Lower lobe of right lung (tissue), 2 donors: ENCODE measurements at regions not wholly inside any gene's neighbourhood (a gene's known extent, or its start where the extent isn't known, plus 50 kb on each side); places are given as distances from the start of the nearest gene placed in this dataset.
A peak's percentile ranks its signal among the peaks of the same experiment; 100 is the strongest.
"Not testable (repeated sequence)": the region's sequence is repeated elsewhere in the genome, so short reads cannot be mapped to it uniquely, and the experiment has no call there.

ENCODE experiments used
- ATAC-seq, 2 donors: fragments of 200-7000 bp; cut with Tn5 transposase; one replicate each; pipeline ENCODE4 v1.9.1; 2020 to 2022; ENCODE audit warnings: mild to moderate bottlenecking in 2 of 2, moderate library complexity in 2 of 2
- DNase-seq: peaks from one replicate; pipeline ENCODE4 v3.0.0-alpha.2; 2020
- H3K27ac ChIP-seq: fragments of 200-600 bp; one replicate; pipeline ENCODE4 v1.8.0; 2022
- H3K27me3 ChIP-seq: fragments of 200-600 bp; one replicate; pipeline ENCODE4 v1.8.0; 2022; ENCODE audit warnings: low read depth
- H3K36me3 ChIP-seq: fragments of 200-600 bp; one replicate; pipeline ENCODE4 v1.8.0; 2022; ENCODE audit warnings: mild to moderate bottlenecking
- H3K4me1 ChIP-seq: fragments of 200-600 bp; one replicate; pipeline ENCODE4 v1.8.0; 2022
- H3K4me3 ChIP-seq: fragments of 200-600 bp; one replicate; pipeline ENCODE4 v1.8.0; 2022; ENCODE audit warnings: mild to moderate bottlenecking
- H3K9me3 ChIP-seq: fragments of 200-600 bp; one replicate; pipeline ENCODE4 v1.8.0; 2022
- intact Hi-C: fragments of 100-400 bp; cut with DNase I; formaldehyde crosslinking; loops from one replicate; pipeline ENCODE4 v1.11.0; 2022
- donor health status: DM: no; HTN: yes; CAD: no; lungs with severe emphysema.

- H3K4me3 ChIP-seq, H3K9me3 ChIP-seq, H3K27ac ChIP-seq, H3K4me1 ChIP-seq, intact Hi-C loops, H3K36me3 ChIP-seq, H3K27me3 ChIP-seq, DNase-seq: not testable (repeated sequence)
- peak in 1 of 2 donors; percentile 23 for ATAC-seq
Measured at GRCh38 chr7:73156510-73157168, 70.8 kb upstream of the SPDYE9 start.

GRCh38 chr7:73154586-73155038, 68.8 kb upstream of the SPDYE9 start:
- H3K36me3 ChIP-seq, H3K9me3 ChIP-seq, intact Hi-C loops, H3K27ac ChIP-seq, H3K27me3 ChIP-seq, H3K4me1 ChIP-seq: not testable (repeated sequence)
- DNase-seq (peak; percentile 90), ATAC-seq (peak; percentile 96 to 97)
- peak overlapping the region; percentile 52 for H3K4me3 ChIP-seq

DNA sequence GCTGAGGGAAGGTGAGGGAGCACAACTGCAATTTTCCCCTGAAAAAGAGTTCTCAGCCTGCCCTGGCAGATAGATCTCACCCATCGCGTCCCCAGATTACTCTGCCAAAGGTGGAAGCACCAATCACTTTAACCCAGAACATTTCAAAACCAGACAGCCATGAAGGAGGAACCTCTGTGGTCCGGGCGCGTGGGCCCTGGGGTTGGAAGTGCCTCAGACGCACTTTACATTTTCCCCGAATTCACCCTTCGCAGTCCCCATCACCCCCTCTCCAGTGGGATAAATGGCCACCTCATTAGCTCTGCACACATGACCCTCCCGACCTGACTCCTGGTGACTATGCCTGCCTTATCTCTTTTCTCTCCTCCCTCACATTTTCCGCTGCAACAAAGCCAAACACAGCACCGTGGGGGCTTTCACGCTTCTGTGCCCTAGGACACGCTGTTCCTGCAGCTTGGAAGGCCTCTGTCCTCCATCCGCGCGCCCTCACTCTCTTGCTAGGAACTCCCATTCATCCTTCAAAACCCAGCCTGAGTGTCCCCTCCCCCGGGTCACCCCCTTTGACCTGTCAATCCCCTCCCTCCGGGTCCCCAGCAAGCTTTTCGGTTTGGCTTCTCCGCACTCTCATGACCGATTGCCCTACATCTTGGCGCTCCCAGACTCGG, 68.2 kb upstream of the SPDYE9 start:
- H3K27ac ChIP-seq, H3K9me3 ChIP-seq, H3K36me3 ChIP-seq, intact Hi-C loops, H3K4me1 ChIP-seq, H3K27me3 ChIP-seq, H3K4me3 ChIP-seq: not testable (repeated sequence)
- ATAC-seq (peak; percentile 40 to 54), DNase-seq (peak; percentile 39)

GRCh38 chr7:73148570-73148969, 62.7 kb upstream of the SPDYE9 start:
- H3K4me1 ChIP-seq, H3K27ac ChIP-seq, intact Hi-C loops, ATAC-seq, H3K4me3 ChIP-seq, H3K36me3 ChIP-seq, H3K27me3 ChIP-seq, H3K9me3 ChIP-seq, DNase-seq: not testable (repeated sequence)

- H3K4me1 ChIP-seq, H3K27ac ChIP-seq, H3K36me3 ChIP-seq, H3K4me3 ChIP-seq, DNase-seq, H3K9me3 ChIP-seq, intact Hi-C loops, ATAC-seq, H3K27me3 ChIP-seq: not testable (repeated sequence)
Measured at GRCh38 chr7:73147681-73148080, 61.8 kb upstream of the SPDYE9 start.

GRCh38 chr7:73143993-73144392, 58.2 kb upstream of the SPDYE9 start:
- H3K36me3 ChIP-seq, DNase-seq, H3K4me1 ChIP-seq, H3K27ac ChIP-seq, ATAC-seq, H3K27me3 ChIP-seq, H3K9me3 ChIP-seq, intact Hi-C loops, H3K4me3 ChIP-seq: not testable (repeated sequence)

- ATAC-seq, H3K9me3 ChIP-seq, H3K4me1 ChIP-seq, H3K4me3 ChIP-seq, H3K27me3 ChIP-seq, DNase-seq, H3K27ac ChIP-seq, H3K36me3 ChIP-seq, intact Hi-C loops: not testable (repeated sequence)
Measured at GRCh38 chr7:73137922-73138321, 52.1 kb upstream of the SPDYE9 start.
